ENCODE measurements at regions not wholly inside any gene's neighbourhood (a gene's known extent, or its start where the extent isn't known, plus 50 kb on each side); places are given as distances from the start of the nearest gene placed in this dataset.
A peak's percentile ranks its signal among the peaks of the same experiment; 100 is the strongest.

- DNase-seq = no peak
Measured at GRCh38 chrX:25213611-25214010, 197.8 kb upstream of the ARX start.

GRCh38 chrX:25207803-25208475 is 192.2 kb upstream of the ARX start:
- no peak for DNase-seq

GRCh38 chrX:25206778-25207177 is 191.0 kb upstream of the ARX start:
- no peak for DNase-seq

GRCh38 chrX:25204182-25204581 is 188.4 kb upstream of the ARX start:
- DNase-seq = no peak

- DNase-seq = no peak
Measured at GRCh38 chrX:25202827-25203226, 187.1 kb upstream of the ARX start.

GRCh38 chrX:25198891-25199290 is 183.1 kb upstream of the ARX start:
- DNase-seq = no peak

- DNase-seq = no peak
Measured at GRCh38 chrX:25198253-25198652, 182.5 kb upstream of the ARX start.

- no peak for DNase-seq
Measured at GRCh38 chrX:25196221-25196620, 180.5 kb upstream of the ARX start.

- no peak for DNase-seq
Measured at GRCh38 chrX:25191403-25191802, 175.6 kb upstream of the ARX start.

GRCh38 chrX:25181775-25182174 is 166.0 kb upstream of the ARX start:
- no peak for DNase-seq

- no peak for DNase-seq
Measured at GRCh38 chrX:25180242-25180641, 164.5 kb upstream of the ARX start.

GRCh38 chrX:25178555-25178954 is 162.8 kb upstream of the ARX start:
- DNase-seq = no peak

GRCh38 chrX:25175743-25176142 is 160.0 kb upstream of the ARX start:
- DNase-seq = no peak

GRCh38 chrX:25175171-25175570 is 159.4 kb upstream of the ARX start:
- no peak for DNase-seq

- no peak for DNase-seq
Measured at GRCh38 chrX:25166546-25166945, 150.8 kb upstream of the ARX start.

GRCh38 chrX:25166145-25166544 is 150.4 kb upstream of the ARX start:
- DNase-seq = no peak

- no peak for DNase-seq
Measured at GRCh38 chrX:25158635-25159034, 142.9 kb upstream of the ARX start.

- no peak for DNase-seq
Measured at GRCh38 chrX:25156832-25157231, 141.1 kb upstream of the ARX start.

- no peak for DNase-seq
Measured at GRCh38 chrX:25156323-25156722, 140.6 kb upstream of the ARX start.

- DNase-seq = no peak
Measured at GRCh38 chrX:25154168-25154567, 138.4 kb upstream of the ARX start.

- no peak for DNase-seq
Measured at GRCh38 chrX:25151749-25152148, 136.0 kb upstream of the ARX start.

- peak; percentile 16 for DNase-seq
Measured at GRCh38 chrX:25144043-25144940, 128.5 kb upstream of the ARX start.

- DNase-seq = no peak
Measured at GRCh38 chrX:25143596-25143995, 127.8 kb upstream of the ARX start.

- DNase-seq = no peak
Measured at GRCh38 chrX:25141684-25142083, 125.9 kb upstream of the ARX start.

All from CD4-positive, alpha-beta T cell treated with Interleukin-12 subunit alpha and Interleukin-12 subunit beta, for 1 hour (primary cell).